IMR-90 (cell line): ENCODE measurements at regions not wholly inside any gene's neighbourhood (a gene's known extent, or its start where the extent isn't known, plus 50 kb on each side); places are given as distances from the start of the nearest gene placed in this dataset.

Source experiments
- ATAC-seq: fragments of 200-7000 bp; cut with Tn5 transposase; 2 replicates; pipeline ENCODE4 v1.9.1; 2020; ENCODE audit warnings: low read depth, mild to moderate bottlenecking, moderate library complexity
- BruUV-seq: library from RNA; stranded (reverse); fragments of 400-500 nt; replicated peaks from 2 replicates; lab custom pipeline; 2021; lab: Mats Ljungman, UMichigan
- CTCF ChIA-PET: fragments of 300-600 bp; formaldehyde crosslinking; extraction: SDS; loops from one replicate; lab custom pipeline; 2021; ENCODE audit warnings: antibody characterized with exemption; lab: Yijun Ruan, JAX
- POLR2A ChIA-PET: fragments of 300-600 bp; sonication (Branson Sonifier 250); formaldehyde crosslinking; loops from one replicate; lab custom pipeline; 2022; ENCODE audit warnings: antibody characterized with exemption; ENCODE audit not compliant: unreplicated experiment; lab: Charles Lee
- DNase-seq: peaks from one replicate; pipeline ENCODE4 v3.0.0; 2013
- H2AFZ ChIP-seq: replicated peaks from 2 replicates; pipeline ENCODE3; 2013; ENCODE audit warnings: low read length, mild to moderate bottlenecking; ENCODE audit not compliant: poor library complexity
- H2AK5ac ChIP-seq: 2 replicates; pipeline ENCODE4 v1.6.1; 2013; ENCODE audit warnings: low read depth, low read length, inconsistent platforms
- H2AK9ac ChIP-seq: replicated peaks from 2 replicates; pipeline ENCODE3; 2013; ENCODE audit warnings: mild to moderate bottlenecking, low read depth, low read length, moderate library complexity; ENCODE audit not compliant: poor library complexity
- H2BK120ac ChIP-seq: 2 replicates; pipeline ENCODE4 v1.6.1; 2013; ENCODE audit warnings: low read depth, low read length, inconsistent platforms
- H2BK15ac ChIP-seq: 3 replicates; pipeline ENCODE4 v1.6.1; 2013; ENCODE audit warnings: low read depth, low read length, inconsistent platforms
- H2BK20ac ChIP-seq: 2 replicates; pipeline ENCODE4 v1.6.1; 2013; ENCODE audit warnings: low read depth, mild to moderate bottlenecking, inconsistent platforms, low read length, moderate library complexity
- H2BK5ac ChIP-seq: 2 replicates; pipeline ENCODE4 v1.6.1; 2013; ENCODE audit warnings: mild to moderate bottlenecking, low read depth, low read length, inconsistent platforms; ENCODE audit not compliant: poor library complexity, severe bottlenecking
- H3K14ac ChIP-seq: replicated peaks from 2 replicates; pipeline ENCODE4 v1.6.1; 2013; ENCODE audit warnings: low read depth, low read length, inconsistent platforms
- H3K18ac ChIP-seq: 2 replicates; pipeline ENCODE4 v1.6.1; 2013; ENCODE audit warnings: low read depth, low read length, control low read depth
- H3K23ac ChIP-seq: 2 replicates; pipeline ENCODE4 v1.6.1; 2013; ENCODE audit warnings: low read depth, low read length, inconsistent platforms
- H3K27ac ChIP-seq: 2 replicates; pipeline ENCODE4 v1.5.1; 2013; ENCODE audit warnings: mild to moderate bottlenecking, control low read depth, low read length; ENCODE audit not compliant: insufficient read depth
- H3K27me3 ChIP-seq: 2 replicates; pipeline ENCODE4 v1.6.1; 2013; ENCODE audit warnings: low read length; ENCODE audit not compliant: control insufficient read depth, insufficient read depth
- H3K36me3 ChIP-seq: 2 replicates; pipeline ENCODE4 v1.6.1; 2013; ENCODE audit warnings: low read length, mixed read lengths; ENCODE audit not compliant: control insufficient read depth, insufficient read depth
- H3K4ac ChIP-seq: 2 replicates; pipeline ENCODE4 v1.6.1; 2013; ENCODE audit warnings: low read depth, low read length, inconsistent platforms
- H3K4me1 ChIP-seq: 2 replicates; pipeline ENCODE4 v1.6.1; 2013; ENCODE audit warnings: low read length, mixed read lengths; ENCODE audit not compliant: control insufficient read depth, insufficient read depth
- H3K4me2 ChIP-seq: 2 replicates; pipeline ENCODE4 v1.6.1; 2013; ENCODE audit warnings: low read depth, mild to moderate bottlenecking, control low read depth, low read length, moderate library complexity
- H3K4me3 ChIP-seq: 2 replicates; pipeline ENCODE4 v1.5.1; 2013; ENCODE audit warnings: low read depth, mild to moderate bottlenecking, control low read depth, low read length, moderate library complexity; ENCODE audit not compliant: insufficient read depth
- H3K56ac ChIP-seq: 2 replicates; pipeline ENCODE4 v1.6.1; 2013; ENCODE audit warnings: low read length, inconsistent platforms; ENCODE audit not compliant: insufficient read depth; ENCODE audit errors: extremely low read depth
- H3K79me1 ChIP-seq, 2 experiments: 2 replicates each; pipeline ENCODE4 v1.6.1; 2013; ENCODE audit warnings: low read length in 2 of 2, inconsistent platforms in 1 of 2, low read depth in 1 of 2
- H3K9ac ChIP-seq: 2 replicates; pipeline ENCODE4 v1.6.1; 2013; ENCODE audit warnings: low read depth, low read length, control low read depth
- H3K9me1 ChIP-seq: 2 replicates; pipeline ENCODE4 v1.6.1; 2013; ENCODE audit warnings: low read length, inconsistent platforms; ENCODE audit not compliant: insufficient read depth
- H3K9me3 ChIP-seq: 2 replicates; pipeline ENCODE4 v1.6.1; 2013; ENCODE audit warnings: low read length; ENCODE audit not compliant: control insufficient read depth, insufficient read depth
- H4K20me1 ChIP-seq: 2 replicates; pipeline ENCODE4 v1.6.1; 2013; ENCODE audit warnings: low read length, inconsistent platforms; ENCODE audit not compliant: insufficient read depth
- H4K5ac ChIP-seq: 2 replicates; pipeline ENCODE4 v1.6.1; 2013; ENCODE audit warnings: mild to moderate bottlenecking, low read depth, low read length, control low read depth
- H4K8ac ChIP-seq, 2 experiments: 2 replicates each; pipeline ENCODE4 v1.6.1; 2013; ENCODE audit warnings: low read depth in 2 of 2, low read length in 2 of 2, control low read depth in 1 of 2, inconsistent platforms in 1 of 2
- H4K91ac ChIP-seq: 2 replicates; pipeline ENCODE4 v1.6.1; 2013; ENCODE audit warnings: low read depth, low read length, inconsistent platforms; ENCODE audit not compliant: insufficient read depth
- BHLHE40 ChIP-seq: fragments of 150-350 bp; IDR thresholded peaks from 2 replicates; pipeline ENCODE4 v1.6.1; 2016; ENCODE audit warnings: mild to moderate bottlenecking, low read depth, low read length
- CEBPB ChIP-seq: IDR thresholded peaks from 2 replicates; pipeline ENCODE4 v1.6.1; 2012; ENCODE audit warnings: low read depth, low read length, improper control_type of control experiment
- CHD1 ChIP-seq: IDR thresholded peaks from 2 replicates; pipeline ENCODE4 v1.6.1; 2012; ENCODE audit warnings: low read depth, low read length, improper control_type of control experiment
- FOS ChIP-seq: fragments of 150-350 bp; IDR thresholded peaks from 2 replicates; pipeline ENCODE4 v1.6.1; 2016; ENCODE audit warnings: low read depth, low read length
- MAFK ChIP-seq: IDR thresholded peaks from 2 replicates; pipeline ENCODE4 v1.6.1; 2012; ENCODE audit warnings: low read depth, low read length, improper control_type of control experiment
- MAZ ChIP-seq: IDR thresholded peaks from 2 replicates; pipeline ENCODE4 v1.6.1; 2012; ENCODE audit warnings: low read depth, mild to moderate bottlenecking, low read length, improper control_type of control experiment, moderate library complexity, borderline replicate concordance
- MXI1 ChIP-seq: IDR thresholded peaks from 2 replicates; pipeline ENCODE4 v1.6.1; 2012; ENCODE audit warnings: low read depth, mild to moderate bottlenecking, low read length, moderate library complexity, borderline replicate concordance
- NFE2L2 ChIP-seq: fragments of 150-350 bp; IDR thresholded peaks from 2 replicates; pipeline ENCODE4 v1.6.1; 2016; ENCODE audit warnings: low read depth, mild to moderate bottlenecking, low read length
- POLR2A ChIP-seq: IDR thresholded peaks from 2 replicates; pipeline ENCODE4 v1.6.1; 2012; ENCODE audit warnings: mild to moderate bottlenecking, low read depth, low read length
- RAD21 ChIP-seq: IDR thresholded peaks from 2 replicates; pipeline ENCODE4 v1.6.1; 2012; ENCODE audit warnings: low read length, improper control_type of control experiment
- RCOR1 ChIP-seq: IDR thresholded peaks from 2 replicates; pipeline ENCODE4 v1.6.1; 2012; ENCODE audit warnings: mild to moderate bottlenecking, low read length, improper control_type of control experiment; ENCODE audit not compliant: insufficient replicate concordance
- RFX5 ChIP-seq: IDR thresholded peaks from 2 replicates; pipeline ENCODE4 v1.8.0; 2012; ENCODE audit warnings: low read depth, mild to moderate bottlenecking, low read length, moderate library complexity
- SMC3 ChIP-seq: fragments of 150-350 bp; IDR thresholded peaks from 2 replicates; pipeline ENCODE4 v1.6.1; 2016; ENCODE audit warnings: low read depth, mild to moderate bottlenecking, antibody characterized with exemption, low read length, moderate library complexity
- WGBS, 2 experiments: methylation state at CpG; one replicate each; pipeline versions ENCODE4 v1.1.5 to v1.1.7; 2013; ENCODE audit warnings: missing lambda C conversion rate in 2 of 2; ENCODE audit not compliant: insufficient read length in 1 of 2; ENCODE audit errors: extremely low coverage in 2 of 2; 5-methylcytosine and 5-hydroxymethylcytosine counted together
- dilution Hi-C: fragments of 300-500 bp; cut with HindIII; formaldehyde crosslinking; loops from one replicate; pipeline ENCODE4 v1.14.3; 2018; ENCODE audit warnings: low sequenced_read_pairs; ENCODE audit not compliant: unreplicated experiment
- in situ Hi-C: fragments of 300-500 bp; cut with MboI; formaldehyde crosslinking; loops from 3 replicates; pipeline ENCODE4 v1.14.3; 2019; ENCODE audit warnings: low sequenced_read_pairs, inconsistent platforms, mixed read lengths
- intact Hi-C: fragments of 100-400 bp; cut with micrococcal nuclease; formaldehyde crosslinking; loops from 2 replicates; pipeline ENCODE4 v1.10.0; 2022
- TF ChIP-seq, protein P1 (sequence below): fragments of 150-350 bp; IDR thresholded peaks from 2 replicates; pipeline ENCODE4 v1.6.1; 2016; ENCODE audit warnings: low read depth, mild to moderate bottlenecking, low read length, moderate library complexity, borderline replicate concordance
- TF ChIP-seq, protein P2 (sequence below): conservative IDR thresholded peaks from 2 replicates; pipeline ENCODE4 v1.5.1; 2012; ENCODE audit warnings: mild to moderate bottlenecking, low read depth, low read length, improper control_type of control experiment
- TF ChIP-seq, protein P3 (sequence below): fragments of 150-350 bp; IDR thresholded peaks from 2 replicates; pipeline ENCODE4 v1.6.1; 2017; ENCODE audit warnings: mild to moderate bottlenecking, antibody characterized with exemption, low read length, low read depth

DNA sequence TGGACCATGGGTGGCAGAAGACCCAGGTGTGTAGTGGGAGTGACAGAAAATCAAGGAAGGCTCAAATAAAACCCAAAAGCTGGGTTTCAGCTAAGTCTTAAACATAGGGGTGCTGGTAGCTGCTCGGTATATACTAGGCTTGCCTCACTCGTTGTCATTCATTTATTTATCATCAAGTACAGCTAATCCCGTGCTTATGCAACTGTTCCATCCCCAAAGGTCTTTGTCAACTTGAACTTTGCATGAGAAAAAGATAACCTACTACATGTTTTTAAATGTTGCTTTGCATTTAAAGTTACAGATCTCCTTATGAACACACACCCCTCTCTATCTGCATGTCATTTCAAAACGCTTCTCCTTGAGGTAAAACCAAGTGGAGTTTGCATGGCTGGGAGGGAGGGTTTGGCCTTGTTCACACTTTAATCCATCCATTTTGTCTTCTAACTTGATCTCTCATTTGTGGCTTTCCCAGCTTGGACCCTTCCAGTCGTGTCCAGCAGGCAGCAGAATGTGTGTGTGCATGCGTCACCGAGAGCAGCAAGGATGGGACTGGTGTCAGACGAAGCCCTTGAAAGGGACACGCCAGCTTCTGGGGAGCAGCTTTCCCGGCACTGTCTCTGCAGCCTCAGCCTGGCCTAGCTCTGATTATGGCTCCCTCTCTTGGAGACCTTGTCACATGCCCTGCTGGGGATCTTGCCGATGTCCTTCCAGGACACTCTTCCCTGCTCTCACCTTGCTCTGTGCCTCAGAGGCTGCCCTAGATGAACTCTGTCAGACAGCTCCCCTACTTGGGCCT, 133.5 kb downstream of the GADD45G start:
- POLR2A ChIA-PET: no interaction called here
- in situ Hi-C loops (no loop called here), intact Hi-C loops (no loop called here), dilution Hi-C loops (no loop called here)
- BruUV-seq: no TSS peak
- DNase-seq (no peak), ATAC-seq (no peak)
- Histone ChIP-seq H2BK20ac (no peak overlapping the region), H3K9me3 (no peaks in the 10 kb centered on the region), H3K36me3 (no peaks in the 10 kb centered on the region), H3K9ac (no peak overlapping the region), H2BK15ac (no peak overlapping the region), H3K4me2 (no peak overlapping the region), H2BK5ac (no peak overlapping the region), H3K79me1 (no peaks in the 10 kb centered on the region), H3K27me3 (no peaks in the 10 kb centered on the region), H2BK120ac (no peak overlapping the region), H3K4ac (no peak overlapping the region), H3K14ac (no peak overlapping the region), H3K4me1 (no peaks in the 10 kb centered on the region), H3K27ac (no peak overlapping the region), H4K20me1 (no peaks in the 10 kb centered on the region), H3K23ac (no peak overlapping the region), H3K9me1 (no peaks in the 10 kb centered on the region), H2AFZ (no peak overlapping the region), H3K56ac (no peak overlapping the region; the same call in 1 of the 2 replicates), H4K8ac (no peak overlapping the region), H2AK9ac (no peak overlapping the region), H2AK5ac (no peak overlapping the region), H3K4me3 (no peak overlapping the region), H4K91ac (no peak overlapping the region), H4K5ac (no peak overlapping the region), H3K18ac (no peak overlapping the region)
- 59% methylated on average over 7 of the region's 11 CpGs; no CpG with 5 or more reads in 1 of the 2 experiments for WGBS, 2 experiments
- CTCF ChIA-PET: no interaction called here
- TF ChIP-seq CEBPB (no peak), CHD1 (no peak), MXI1 (no peak), SMC3 (no peak), MAZ (no peak), MAFK (no peak), RCOR1 (no peak), NFE2L2 (no peak), POLR2A (no peak), FOS (no peak), BHLHE40 (no peak), RFX5 (no peak), RAD21 (no peak)
- TF ChIP-seq, protein P1, sequence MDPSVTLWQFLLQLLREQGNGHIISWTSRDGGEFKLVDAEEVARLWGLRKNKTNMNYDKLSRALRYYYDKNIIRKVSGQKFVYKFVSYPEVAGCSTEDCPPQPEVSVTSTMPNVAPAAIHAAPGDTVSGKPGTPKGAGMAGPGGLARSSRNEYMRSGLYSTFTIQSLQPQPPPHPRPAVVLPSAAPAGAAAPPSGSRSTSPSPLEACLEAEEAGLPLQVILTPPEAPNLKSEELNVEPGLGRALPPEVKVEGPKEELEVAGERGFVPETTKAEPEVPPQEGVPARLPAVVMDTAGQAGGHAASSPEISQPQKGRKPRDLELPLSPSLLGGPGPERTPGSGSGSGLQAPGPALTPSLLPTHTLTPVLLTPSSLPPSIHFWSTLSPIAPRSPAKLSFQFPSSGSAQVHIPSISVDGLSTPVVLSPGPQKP: no peak
- TF ChIP-seq, protein P2, sequence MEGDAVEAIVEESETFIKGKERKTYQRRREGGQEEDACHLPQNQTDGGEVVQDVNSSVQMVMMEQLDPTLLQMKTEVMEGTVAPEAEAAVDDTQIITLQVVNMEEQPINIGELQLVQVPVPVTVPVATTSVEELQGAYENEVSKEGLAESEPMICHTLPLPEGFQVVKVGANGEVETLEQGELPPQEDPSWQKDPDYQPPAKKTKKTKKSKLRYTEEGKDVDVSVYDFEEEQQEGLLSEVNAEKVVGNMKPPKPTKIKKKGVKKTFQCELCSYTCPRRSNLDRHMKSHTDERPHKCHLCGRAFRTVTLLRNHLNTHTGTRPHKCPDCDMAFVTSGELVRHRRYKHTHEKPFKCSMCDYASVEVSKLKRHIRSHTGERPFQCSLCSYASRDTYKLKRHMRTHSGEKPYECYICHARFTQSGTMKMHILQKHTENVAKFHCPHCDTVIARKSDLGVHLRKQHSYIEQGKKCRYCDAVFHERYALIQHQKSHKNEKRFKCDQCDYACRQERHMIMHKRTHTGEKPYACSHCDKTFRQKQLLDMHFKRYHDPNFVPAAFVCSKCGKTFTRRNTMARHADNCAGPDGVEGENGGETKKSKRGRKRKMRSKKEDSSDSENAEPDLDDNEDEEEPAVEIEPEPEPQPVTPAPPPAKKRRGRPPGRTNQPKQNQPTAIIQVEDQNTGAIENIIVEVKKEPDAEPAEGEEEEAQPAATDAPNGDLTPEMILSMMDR: no peak
- TF ChIP-seq, protein P3, sequence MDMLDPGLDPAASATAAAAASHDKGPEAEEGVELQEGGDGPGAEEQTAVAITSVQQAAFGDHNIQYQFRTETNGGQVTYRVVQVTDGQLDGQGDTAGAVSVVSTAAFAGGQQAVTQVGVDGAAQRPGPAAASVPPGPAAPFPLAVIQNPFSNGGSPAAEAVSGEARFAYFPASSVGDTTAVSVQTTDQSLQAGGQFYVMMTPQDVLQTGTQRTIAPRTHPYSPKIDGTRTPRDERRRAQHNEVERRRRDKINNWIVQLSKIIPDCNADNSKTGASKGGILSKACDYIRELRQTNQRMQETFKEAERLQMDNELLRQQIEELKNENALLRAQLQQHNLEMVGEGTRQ: no peak
